H1 (cell line): ENCODE measurements at regions not wholly inside any gene's neighbourhood (a gene's known extent, or its start where the extent isn't known, plus 50 kb on each side); places are given as distances from the start of the nearest gene placed in this dataset.

Experiments
- CTCF ChIA-PET: fragments of 300-600 bp; sonication (Branson Sonifier 250); formaldehyde crosslinking; loops from one replicate; lab custom pipeline; 2021; ENCODE audit not compliant: partially characterized antibody; lab: Charles Lee
- POLR2A ChIA-PET: fragments of 300-600 bp; sonication (Branson Sonifier 250); formaldehyde crosslinking; loops from one replicate; lab custom pipeline; 2021; ENCODE audit warnings: inconsistent platforms; ENCODE audit not compliant: partially characterized antibody; lab: Charles Lee
- DNase-seq, 2 experiments: peaks; one replicate each; pipeline versions ENCODE4 v3.0.0 to v3.0.0-alpha.2; 2010 to 2022; ENCODE audit warnings: low spot score in 2 of 2, low read depth in 1 of 2, mixed read lengths in 1 of 2
- FAIRE-seq: peaks from 2 replicates; lab custom pipeline; 2011; peaks lifted over from hg19 to GRCh38; lab: Jason Lieb, UNC
- H2AFZ ChIP-seq: 2 replicates; pipeline ENCODE4 v1.8.1; 2012; ENCODE audit warnings: low read length, inconsistent platforms
- H2AK5ac ChIP-seq: 2 replicates; pipeline ENCODE4 v1.6.1; 2013; ENCODE audit warnings: low read depth, low read length
- H2BK120ac ChIP-seq: replicated peaks from 2 replicates; pipeline ENCODE3; 2013; ENCODE audit warnings: low read depth, low read length, inconsistent platforms
- H2BK12ac ChIP-seq: 2 replicates; pipeline ENCODE4 v1.6.1; 2013; ENCODE audit warnings: low read depth, low read length
- H2BK15ac ChIP-seq: 2 replicates; pipeline ENCODE4 v1.6.1; 2013; ENCODE audit warnings: low read length
- H2BK20ac ChIP-seq: 2 replicates; pipeline ENCODE4 v1.6.1; 2013; ENCODE audit warnings: low read length
- H2BK5ac ChIP-seq: 2 replicates; pipeline ENCODE4 v1.6.1; 2013; ENCODE audit warnings: low read depth, low read length
- H3K14ac ChIP-seq: 2 replicates; pipeline ENCODE4 v1.6.1; 2013; ENCODE audit warnings: inconsistent platforms; ENCODE audit not compliant: insufficient read length
- H3K18ac ChIP-seq: 2 replicates; pipeline ENCODE4 v1.6.1; 2013; ENCODE audit warnings: low read length; ENCODE audit errors: extremely low read depth
- H3K23ac ChIP-seq: 2 replicates; pipeline ENCODE4 v1.6.1; 2013; ENCODE audit warnings: inconsistent platforms; ENCODE audit not compliant: insufficient read length
- H3K23me2 ChIP-seq: 2 replicates; pipeline ENCODE4 v1.6.1; 2013; ENCODE audit warnings: low read depth, low read length
- H3K27ac ChIP-seq: 2 replicates; pipeline ENCODE4 v1.6.1; 2011; ENCODE audit warnings: low read depth, low read length, inconsistent platforms
- H3K27me3 ChIP-seq, 4 experiments: replicated peaks in 1 of 4; 1 replicate in 1 of 4; 2 replicates in 3 of 4; pipeline versions ENCODE4 v1.6.1 to v1.8.1; 2011 to 2013; ENCODE audit warnings: low read length in 3 of 4, mild to moderate bottlenecking in 3 of 4, inconsistent platforms in 2 of 4, mixed read lengths in 2 of 4, moderate library complexity in 1 of 4; ENCODE audit not compliant: control insufficient read depth in 3 of 4, insufficient read depth in 3 of 4; ENCODE audit errors: extremely low read depth in 1 of 4
- H3K36me3 ChIP-seq, 4 experiments: 2 replicates each; pipeline versions ENCODE4 v1.6.1 to v1.8.1; 2011 to 2013; ENCODE audit warnings: mild to moderate bottlenecking in 4 of 4, low read length in 3 of 4, moderate library complexity in 2 of 4, control low read depth in 1 of 4, inconsistent platforms in 1 of 4; ENCODE audit not compliant: insufficient read depth in 4 of 4, control insufficient read depth in 2 of 4
- H3K4ac ChIP-seq: replicated peaks from 2 replicates; pipeline ENCODE3; 2013; ENCODE audit warnings: low read length, low read depth, mixed read lengths, inconsistent platforms; ENCODE audit not compliant: insufficient read length
- H3K4me1 ChIP-seq, 4 experiments: replicated peaks in 1 of 4; 1 replicate in 1 of 4; 2 replicates in 3 of 4; pipeline versions ENCODE4 v1.6.1 to v1.8.1; 2011 to 2013; ENCODE audit warnings: low read length in 3 of 4, inconsistent platforms in 2 of 4, mixed read lengths in 1 of 4; ENCODE audit not compliant: insufficient read depth in 4 of 4, control insufficient read depth in 3 of 4
- H3K4me2 ChIP-seq, 2 experiments: 2 replicates each; pipeline versions ENCODE4 v1.6.1 to v1.8.1; 2011 to 2013; ENCODE audit warnings: low read depth in 2 of 2, low read length in 2 of 2, control low read depth in 1 of 2, inconsistent platforms in 1 of 2, mild to moderate bottlenecking in 1 of 2; ENCODE audit not compliant: insufficient read depth in 1 of 2
- H3K4me3 ChIP-seq, 4 experiments: fragments of 200-600, 300-600 bp in 1 of 4; sonication (generic), shearing (Covaris generic), sonication (Bioruptor Twin) in 1 of 4; 2 replicates each; pipeline versions ENCODE4 v1.5.1 to v1.8.1; 2011 to 2016; ENCODE audit warnings: low read length in 4 of 4, low read depth in 3 of 4, control low read depth in 2 of 4, inconsistent platforms in 2 of 4, mild to moderate bottlenecking in 2 of 4, mixed read lengths in 1 of 4, moderate library complexity in 1 of 4; ENCODE audit not compliant: insufficient read depth in 2 of 4; ENCODE audit errors: extremely low read depth in 1 of 4
- H3K56ac ChIP-seq: replicated peaks from 2 replicates; pipeline ENCODE3; 2013; ENCODE audit warnings: low read depth, mild to moderate bottlenecking, mixed read lengths, low read length, inconsistent platforms; ENCODE audit not compliant: insufficient read length
- H3K79me1 ChIP-seq: 2 replicates; pipeline ENCODE4 v1.6.1; 2013; ENCODE audit warnings: low read depth, low read length, control low read depth
- H3K79me2 ChIP-seq, 2 experiments: 2 replicates each; pipeline versions ENCODE4 v1.6.1 to v1.8.1; 2012 to 2013; ENCODE audit warnings: low read length in 2 of 2, mild to moderate bottlenecking in 2 of 2, inconsistent platforms in 1 of 2; ENCODE audit not compliant: insufficient read depth in 2 of 2, control insufficient read depth in 1 of 2
- H3K9ac ChIP-seq, 4 experiments: replicated peaks in 1 of 4; 1 replicate in 1 of 4; 2 replicates in 3 of 4; pipeline versions ENCODE4 v1.6.1 to v1.8.1; 2011 to 2013; ENCODE audit warnings: low read depth in 3 of 4, low read length in 3 of 4, control low read depth in 2 of 4, mild to moderate bottlenecking in 2 of 4, moderate library complexity in 2 of 4, inconsistent platforms in 1 of 4; ENCODE audit errors: extremely low read depth in 1 of 4
- H3K9me3 ChIP-seq, 2 experiments: 2 replicates each; pipeline versions ENCODE4 v1.6.1 to v1.8.1; 2012 to 2013; ENCODE audit warnings: mild to moderate bottlenecking in 2 of 2, moderate library complexity in 2 of 2, control low read depth in 1 of 2, inconsistent platforms in 1 of 2, low read depth in 1 of 2, low read length in 1 of 2, mixed read lengths in 1 of 2; ENCODE audit not compliant: insufficient read depth in 2 of 2
- H4K20me1 ChIP-seq, 2 experiments: replicated peaks in 1 of 2; 2 replicates each; pipeline versions ENCODE3 to v1.8.1; 2011 to 2013; ENCODE audit warnings: inconsistent platforms in 2 of 2, low read length in 2 of 2, mild to moderate bottlenecking in 1 of 2; ENCODE audit not compliant: insufficient read depth in 2 of 2, control insufficient read depth in 1 of 2
- H4K5ac ChIP-seq: 2 replicates; pipeline ENCODE4 v1.6.1; 2013; ENCODE audit warnings: low read length, low read depth, mixed read lengths, inconsistent platforms; ENCODE audit not compliant: insufficient read length
- H4K8ac ChIP-seq: 2 replicates; pipeline ENCODE4 v1.8.0; 2013; ENCODE audit warnings: mild to moderate bottlenecking, moderate library complexity, low read length, inconsistent platforms; ENCODE audit not compliant: insufficient read depth; ENCODE audit errors: extremely low read depth
- H4K91ac ChIP-seq: replicated peaks from 2 replicates; pipeline ENCODE3; 2013; ENCODE audit warnings: low read length, mixed read lengths, inconsistent platforms; ENCODE audit not compliant: insufficient read length
- ASH2L ChIP-seq: fragments of 200-600, 300-600 bp; sonication (generic); IDR thresholded peaks from one replicate; pipeline ENCODE4 v1.7.1; 2017; ENCODE audit warnings: low read length
- ATF3 ChIP-seq: IDR thresholded peaks from 2 replicates; pipeline ENCODE4 v1.6.1; 2011; ENCODE audit warnings: low read depth, mild to moderate bottlenecking, low read length; ENCODE audit not compliant: insufficient read depth
- E2F6 ChIP-seq: IDR thresholded peaks from 2 replicates; pipeline ENCODE4 v1.6.1; 2012; ENCODE audit warnings: inconsistent platforms
- JUND ChIP-seq: IDR thresholded peaks from 2 replicates; pipeline ENCODE4 v1.6.1; 2011; ENCODE audit warnings: mild to moderate bottlenecking, improper control_type of control experiment, low read length
- POLR2A ChIP-seq, 2 experiments: IDR thresholded peaks; 1 replicate in 1 of 2; 2 replicates in 1 of 2; pipeline ENCODE4 v1.6.1; 2011; ENCODE audit warnings: low read depth in 2 of 2, low read length in 2 of 2, mild to moderate bottlenecking in 2 of 2; ENCODE audit errors: control extremely low read depth in 1 of 2
- RNF2 ChIP-seq: fragments of 200-900, 300-1000 bp; sonication (generic); IDR thresholded peaks from 2 replicates; pipeline ENCODE4 v1.7.1; 2016; ENCODE audit warnings: borderline replicate concordance, low read depth, mild to moderate bottlenecking, antibody characterized with exemption, low read length; ENCODE audit not compliant: poor library complexity, severe bottlenecking; ENCODE audit errors: missing control alignments
- SAP30 ChIP-seq: fragments of 300-600 bp; sonication (generic); IDR thresholded peaks from 2 replicates; pipeline ENCODE4 v1.7.1; 2012; ENCODE audit warnings: low read length, moderate library complexity, mild to moderate bottlenecking, inconsistent platforms; ENCODE audit not compliant: insufficient read depth, insufficient replicate concordance
- SP1 ChIP-seq: IDR thresholded peaks from 2 replicates; pipeline ENCODE4 v1.6.1; 2011; ENCODE audit warnings: low read depth, low read length
- SUZ12 ChIP-seq: fragments of 200-600 bp; sonication (generic); IDR thresholded peaks from 2 replicates; pipeline ENCODE4 v1.6.1; 2012; ENCODE audit warnings: mild to moderate bottlenecking, inconsistent platforms, low read length, moderate library complexity, mixed read lengths
- TAF1 ChIP-seq: IDR thresholded peaks from 2 replicates; pipeline ENCODE4 v1.6.1; 2011; ENCODE audit warnings: mild to moderate bottlenecking, low read depth, low read length
- USF2 ChIP-seq: IDR thresholded peaks from 2 replicates; pipeline ENCODE4 v1.6.1; 2011; ENCODE audit warnings: low read length, improper control_type of control experiment
- WGBS, 2 experiments: shearing (Covaris generic) in 1 of 2; methylation state at CpG; one replicate each; pipeline versions ENCODE4 v1.1.6 to v1.1.7; 2013 to 2015; ENCODE audit warnings: low lambda C conversion rate in 2 of 2, mixed read lengths in 2 of 2, inconsistent platforms in 1 of 2, low coverage in 1 of 2, missing lambda C conversion rate in 1 of 2; ENCODE audit not compliant: insufficient replicate concordance in 2 of 2, insufficient coverage in 1 of 2, insufficient read length in 1 of 2; ENCODE audit errors: extremely low coverage in 1 of 2, missing lambda C conversion rate in 1 of 2; 5-methylcytosine and 5-hydroxymethylcytosine counted together

- FAIRE-seq (no peak), DNase-seq (no peak)
- H3K4ac ChIP-seq, result no peak overlapping the region
- no peak overlapping the region for H3K23ac ChIP-seq
- H2AFZ ChIP-seq, result 0 out of 2 replicates have a peak overlapping the region, but pooled peaks have one; percentile 89
- 65% methylated on average over 1 of the region's 1 CpG; no CpG with 5 or more reads in 1 of the 2 experiments for WGBS, 2 experiments
- no peaks in the 10 kb centered on the region for H3K79me1 ChIP-seq
- H3K9me3 ChIP-seq, result no peaks in the 10 kb centered on the region
- H3K27ac ChIP-seq, result no peak overlapping the region
- ChIA-PET POLR2A (interaction anchor here (0.6 kb wide), 1 partner anchor 711 kb away, joined by 4 read pairs; no protein-coding TSS in a partner anchor), CTCF (interaction anchor here (0.5 to 2.4 kb wide), 21 partner anchors 11 to 1046 kb away, joined by 3 to 14 read pairs (median 4); no protein-coding TSS in a partner anchor)
- no peak overlapping the region for H2BK5ac ChIP-seq
- H3K79me2 ChIP-seq, result no peaks in the 10 kb centered on the region
- H4K8ac ChIP-seq, result no peak overlapping the region
- no peak overlapping the region for H2BK120ac ChIP-seq
- no peaks in the 10 kb centered on the region for H3K36me3 ChIP-seq
- H3K4me1 ChIP-seq, result peaks cover 2 to 11% (median 5%) of the 10 kb centered on the region in 4 experiments; a peak in 5 of 7 replicates
- H3K18ac ChIP-seq, result no peak overlapping the region; the same call in 1 of the 2 replicates
- no peak overlapping the region for H4K5ac ChIP-seq
- no peaks in the 10 kb centered on the region for H4K20me1 ChIP-seq
- H3K27me3 ChIP-seq, result peaks cover 0 to 1% (median 0%) of the 10 kb centered on the region in 4 experiments; a peak in 1 of 7 replicates
- no peak overlapping the region for H2BK12ac ChIP-seq
- H3K9ac ChIP-seq, result no peak overlapping the region
- no peak overlapping the region for H4K91ac ChIP-seq
- H3K4me3 ChIP-seq, result no peak overlapping the region
- no peaks in the 10 kb centered on the region; the same call in 1 of the 2 replicates for H3K23me2 ChIP-seq
- H3K4me2 ChIP-seq, result no peak overlapping the region
- no peak overlapping the region for H2AK5ac ChIP-seq
- H2BK20ac ChIP-seq, result no peak overlapping the region
- H3K14ac ChIP-seq, result no peak overlapping the region
- H3K56ac ChIP-seq, result no peak overlapping the region
- no peak overlapping the region for H2BK15ac ChIP-seq
- TF ChIP-seq JUND (no peak), ASH2L (no peak), RNF2 (no peak), SP1 (no peak), E2F6 (no peak), SUZ12 (no peak), ATF3 (no peak), USF2 (no peak), POLR2A (IDR thresholded peaks at IDR 0.05; ENCODE audit: control extremely low read depth in 1 of 2, low read depth in 2 of 2, low read length in 2 of 2) (no peak), TAF1 (no peak), SAP30 (no peak)
Observed at GRCh38 chr6:100175814-100176310, 181.8 kb upstream of the MCHR2 start.
